ENCODE measurements at regions not wholly inside any gene's neighbourhood (a gene's known extent, or its start where the extent isn't known, plus 50 kb on each side); places are given as distances from the start of the nearest gene placed in this dataset.
"Not testable (repeated sequence)": the region's sequence is repeated elsewhere in the genome, so short reads cannot be mapped to it uniquely, and the experiment has no call there.

DNA sequence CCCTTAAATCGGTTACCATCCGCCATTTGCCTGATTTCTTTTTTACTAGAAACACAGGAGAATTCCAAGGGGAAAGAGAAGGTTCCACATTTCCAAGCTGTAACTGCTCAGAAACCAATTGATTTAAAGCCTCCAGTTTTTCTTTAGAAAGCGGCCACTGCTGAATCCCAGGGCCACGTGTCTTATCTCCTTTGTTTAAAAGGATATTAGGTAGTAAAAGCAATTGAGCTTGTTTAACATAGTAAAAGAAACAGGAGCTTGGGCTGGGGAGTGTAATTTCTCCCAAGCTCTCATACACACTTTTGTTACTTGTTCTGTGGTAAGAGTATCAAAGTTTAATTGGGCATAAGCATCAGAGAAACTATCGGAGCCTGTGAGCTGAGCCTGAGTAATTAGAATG, 180.0 kb downstream of the OTOP1 start:
- CTCF ChIA-PET; DNase-seq (ENCODE audit: extremely low spot score): not testable (repeated sequence)

DNA sequence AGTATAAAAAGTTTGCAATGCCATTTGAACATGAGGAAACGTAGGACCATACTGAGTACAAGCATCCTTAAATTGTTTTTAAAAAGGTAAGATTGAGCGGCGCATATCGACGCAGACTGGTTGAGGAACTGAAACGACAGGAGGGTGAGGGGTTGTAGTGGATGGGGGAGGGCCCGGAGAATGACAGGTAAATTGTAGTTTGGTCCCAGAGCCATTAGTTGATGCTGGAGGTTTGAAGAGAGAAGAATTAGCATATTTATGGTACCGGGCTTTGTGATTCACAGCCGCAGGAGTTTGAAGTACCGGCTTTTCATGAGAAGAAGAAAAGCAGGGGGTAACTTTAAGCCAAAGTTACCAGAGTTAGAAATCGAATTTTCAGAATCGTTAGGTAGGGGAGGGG, 179.5 kb downstream of the OTOP1 start:
- POLR2A ChIA-PET; CTCF ChIA-PET; DNase-seq (ENCODE audit: extremely low spot score): not testable (repeated sequence)

More for the DNA sequence above, 180.0 kb downstream of the OTOP1 start:
- POLR2A ChIA-PET, result not testable (repeated sequence)

- CTCF ChIA-PET; POLR2A ChIA-PET; DNase-seq (ENCODE audit: extremely low spot score): not testable (repeated sequence)
Measured at GRCh38 chr4:4048227-4048626, 178.5 kb downstream of the OTOP1 start.

DNA sequence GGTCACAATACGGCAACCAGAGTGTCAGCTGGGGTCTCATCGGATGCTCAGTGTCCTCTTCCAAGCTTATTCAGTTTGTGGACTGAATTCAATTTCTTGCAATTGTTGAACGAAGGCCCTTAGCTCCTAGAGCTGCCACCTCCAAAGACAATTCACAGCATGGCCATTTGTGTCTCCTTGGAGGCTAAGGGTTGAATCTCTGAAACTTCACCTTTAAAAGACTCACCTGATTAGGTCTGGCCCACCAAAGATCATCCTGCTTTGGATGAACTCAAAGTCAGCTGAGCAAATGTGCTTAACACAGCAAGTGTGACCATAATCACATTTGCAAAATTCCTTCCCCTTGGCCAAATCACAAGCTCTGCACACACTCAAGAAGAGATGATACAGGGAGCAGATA, 175.9 kb downstream of the OTOP1 start:
- POLR2A ChIA-PET; CTCF ChIA-PET; DNase-seq (ENCODE audit: extremely low spot score): not testable (repeated sequence)

DNA sequence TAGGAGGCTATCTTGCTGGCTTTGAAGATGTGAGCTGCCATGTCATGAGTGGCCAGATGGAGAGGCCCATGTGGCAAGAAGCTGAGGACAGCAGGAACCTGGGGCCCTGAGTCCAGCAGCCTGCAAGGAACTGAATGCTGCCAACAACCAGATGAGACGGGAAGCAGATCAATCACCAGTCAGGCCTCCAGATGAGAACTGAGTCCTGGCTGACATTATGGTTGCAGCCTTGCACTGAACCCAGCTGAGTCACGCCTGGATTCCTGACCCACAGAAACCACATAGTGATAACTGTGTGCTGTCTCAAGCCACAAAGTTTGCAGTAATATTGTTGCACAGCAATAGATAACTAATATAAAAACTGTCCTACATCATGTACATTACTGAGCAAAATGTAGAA, 173.8 kb downstream of the OTOP1 start:
- POLR2A ChIA-PET; DNase-seq (ENCODE audit: extremely low spot score): not testable (repeated sequence)
- CTCF ChIA-PET, result interaction anchor here (0.6 kb wide), 1 partner anchor 54 kb away, joined by 3 read pairs; no protein-coding TSS in a partner anchor

DNA sequence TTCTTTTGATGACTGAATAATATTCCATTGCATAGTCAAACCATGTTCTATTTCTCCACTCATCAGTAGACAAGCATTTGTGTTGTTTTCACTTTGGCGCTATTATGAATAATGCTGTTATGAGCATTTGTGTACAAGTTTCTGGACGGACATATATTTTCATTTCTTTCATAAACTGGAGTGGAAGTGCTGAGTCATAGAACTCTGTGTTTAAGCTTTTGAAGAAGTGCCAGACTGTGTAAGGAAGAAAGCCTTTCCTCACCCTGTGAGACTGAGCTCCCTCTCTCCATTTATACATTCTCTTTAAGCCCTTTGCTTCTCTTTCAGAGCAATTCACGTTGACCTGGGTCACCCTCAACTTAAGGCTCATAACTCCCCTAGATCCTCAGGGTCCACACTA, 169.5 kb downstream of the OTOP1 start:
- POLR2A ChIA-PET, CTCF ChIA-PET: not testable (repeated sequence)

DNA sequence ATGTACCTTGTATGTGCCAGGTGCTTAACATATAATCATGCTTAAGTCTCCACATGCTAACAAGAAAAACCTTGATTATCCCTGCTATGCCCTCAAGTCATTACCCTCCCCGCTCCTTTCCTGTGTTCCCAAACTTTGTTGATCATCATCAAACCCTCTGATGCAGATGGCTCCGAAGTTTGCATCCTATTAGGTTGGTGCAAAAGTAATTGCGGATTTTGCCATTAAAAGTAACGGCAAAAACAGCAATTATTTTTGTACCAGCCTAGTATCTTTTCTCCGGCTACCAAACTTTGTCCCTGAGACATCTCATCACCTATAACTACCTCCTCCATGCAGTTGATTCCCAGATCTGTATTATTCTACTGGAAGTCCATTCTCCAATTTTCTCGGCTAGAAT, 142.6 kb downstream of the OTOP1 start:
- POLR2A ChIA-PET; CTCF ChIA-PET; DNase-seq (ENCODE audit: extremely low spot score): not testable (repeated sequence)
- TF ChIP-seq ELF4 (IDR thresholded peaks at IDR 0.05), result peak; percentile 52; the same call in 1 of the 2 replicates

More for the DNA sequence above, 169.5 kb downstream of the OTOP1 start:
- DNase-seq (ENCODE audit: extremely low spot score), result not testable (repeated sequence)

- DNase-seq (ENCODE audit: extremely low spot score); CTCF ChIA-PET; POLR2A ChIA-PET: not testable (repeated sequence)
Measured at GRCh38 chr4:4089716-4090419, 136.9 kb downstream of the OTOP1 start.

DNA sequence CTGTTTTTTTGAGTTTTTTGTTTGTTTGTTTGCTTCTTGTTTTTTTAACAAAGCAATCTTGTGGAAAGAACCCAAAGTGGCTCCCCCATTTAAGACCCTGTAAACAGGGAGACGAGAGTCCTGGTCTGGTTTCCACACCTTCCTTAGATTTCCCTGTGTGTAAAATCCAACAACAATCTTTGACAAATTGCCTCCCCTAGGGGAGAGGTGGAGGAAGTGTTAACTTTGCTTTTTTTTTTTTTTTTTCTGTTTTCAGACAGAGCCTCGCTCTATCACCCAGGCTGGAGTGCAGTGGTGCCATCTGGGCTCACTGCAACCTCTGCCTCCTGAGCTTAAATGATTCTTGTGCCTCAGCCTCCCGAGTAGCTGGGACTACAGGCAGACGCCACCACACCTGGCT, 136.0 kb downstream of the OTOP1 start:
- CTCF ChIA-PET; POLR2A ChIA-PET; DNase-seq (ENCODE audit: extremely low spot score): not testable (repeated sequence)

- CTCF ChIA-PET; POLR2A ChIA-PET; DNase-seq (ENCODE audit: extremely low spot score): not testable (repeated sequence)
Measured at GRCh38 chr4:4092159-4092558, 134.6 kb downstream of the OTOP1 start.

DNA sequence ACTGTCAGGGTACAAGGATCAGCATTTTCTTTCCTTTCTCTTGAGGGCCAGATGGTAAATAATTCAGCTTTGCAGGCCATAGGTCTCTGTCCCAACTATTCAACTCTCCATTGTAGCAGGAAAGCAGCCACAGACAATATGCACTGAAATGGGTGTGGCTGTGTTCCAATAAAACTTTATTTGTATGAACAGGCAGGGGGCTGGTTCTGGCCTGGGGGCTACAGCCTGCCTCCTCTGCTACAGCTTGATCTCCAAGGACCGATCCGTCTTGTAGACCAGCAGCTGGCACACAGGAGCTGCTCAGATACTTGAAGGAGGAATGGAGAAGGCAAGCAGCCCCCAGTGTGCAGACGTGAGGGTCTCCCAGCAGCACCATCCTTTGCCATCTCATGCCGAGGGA, 127.1 kb downstream of the OTOP1 start:
- CTCF ChIA-PET; DNase-seq (ENCODE audit: extremely low spot score); POLR2A ChIA-PET: not testable (repeated sequence)

- DNase-seq (ENCODE audit: extremely low spot score), result not testable (repeated sequence)
- CTCF ChIA-PET, result interaction anchor here (0.6 to 1.0 kb wide), 4 partner anchors 31 to 212 kb away, joined by 3 to 4 read pairs (median 3); no protein-coding TSS in a partner anchor
Measured at GRCh38 chr4:4106923-4107322, 119.8 kb downstream of the OTOP1 start.

GRCh38 chr4:4107411-4108107, 119.2 kb downstream of the OTOP1 start:
- CTCF ChIA-PET, result interaction anchor here (0.6 to 1.0 kb wide), 4 partner anchors 32 to 212 kb away, joined by 3 to 4 read pairs (median 3); no protein-coding TSS in a partner anchor
- peak; percentile 88 for DNase-seq (ENCODE audit: extremely low spot score)
- POLR2A ChIA-PET, result not testable (repeated sequence)

More at GRCh38 chr4:4106923-4107322, 119.8 kb downstream of the OTOP1 start:
- POLR2A ChIA-PET, result not testable (repeated sequence)

- CTCF ChIA-PET, result interaction anchor here (1.3 kb wide), 1 partner anchor 68 kb away, joined by 3 read pairs; no protein-coding TSS in a partner anchor
- DNase-seq (ENCODE audit: extremely low spot score); POLR2A ChIA-PET: not testable (repeated sequence)
Measured at GRCh38 chr4:4115381-4115780, 111.3 kb downstream of the OTOP1 start.

DNA sequence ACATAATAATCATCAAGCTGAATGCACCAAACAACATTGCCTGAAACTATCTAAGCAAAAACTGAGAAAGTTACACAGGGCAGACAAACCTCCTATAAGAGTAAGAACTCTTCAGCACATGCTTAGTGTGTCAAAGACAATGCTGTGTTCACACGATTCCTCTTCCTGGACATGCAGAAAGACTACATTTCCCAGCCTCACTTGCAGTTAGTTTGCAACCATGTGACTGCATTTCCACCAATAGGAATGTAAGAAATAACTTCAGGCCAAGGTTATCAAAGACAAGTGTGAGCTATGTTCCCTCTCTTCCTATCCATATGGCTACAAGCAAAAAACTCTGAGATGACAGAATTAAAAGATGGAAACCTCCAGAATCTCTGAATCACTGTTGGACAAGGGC, 109.8 kb downstream of the OTOP1 start:
- CTCF ChIA-PET; DNase-seq (ENCODE audit: extremely low spot score); POLR2A ChIA-PET: not testable (repeated sequence)

GRCh38 chr4:4134368-4134767, 92.4 kb downstream of the OTOP1 start:
- DNase-seq (ENCODE audit: extremely low spot score); CTCF ChIA-PET; POLR2A ChIA-PET: not testable (repeated sequence)

GRCh38 chr4:4136621-4137020, 90.1 kb downstream of the OTOP1 start:
- POLR2A ChIA-PET; DNase-seq (ENCODE audit: extremely low spot score); CTCF ChIA-PET: not testable (repeated sequence)
